HG03442 (cell line): ENCODE measurements at regions not wholly inside any gene's neighbourhood (a gene's known extent, or its start where the extent isn't known, plus 50 kb on each side); places are given as distances from the start of the nearest gene placed in this dataset.

Source experiments
- ATAC-seq: cut with Tn5 transposase; IDR thresholded peaks from one replicate; pipeline ENCODE4 v1.9.1; 2021; ENCODE audit warnings: mild to moderate bottlenecking, moderate library complexity; ENCODE audit not compliant: unreplicated experiment

DNA sequence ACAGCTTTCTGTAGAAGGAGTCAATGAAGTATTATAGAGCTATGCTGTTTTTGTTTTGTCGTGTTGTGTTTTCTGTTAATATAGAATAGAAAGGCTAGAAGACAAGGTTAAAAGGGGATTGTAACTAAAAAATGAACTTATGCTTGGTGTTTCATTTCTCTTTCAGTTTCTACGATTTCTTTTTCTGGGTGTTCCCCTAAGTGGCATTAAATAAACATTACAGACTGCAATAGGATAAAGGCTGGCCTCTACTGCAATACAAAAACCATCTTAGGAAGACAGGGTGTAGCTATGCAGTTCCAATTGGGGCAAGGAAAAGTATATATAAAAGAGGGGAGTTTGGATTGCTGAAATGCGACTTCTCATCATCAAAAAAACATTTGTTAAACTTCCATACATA, 1609.7 kb upstream of the ACVR2A start:
- ATAC-seq, result no peak

DNA sequence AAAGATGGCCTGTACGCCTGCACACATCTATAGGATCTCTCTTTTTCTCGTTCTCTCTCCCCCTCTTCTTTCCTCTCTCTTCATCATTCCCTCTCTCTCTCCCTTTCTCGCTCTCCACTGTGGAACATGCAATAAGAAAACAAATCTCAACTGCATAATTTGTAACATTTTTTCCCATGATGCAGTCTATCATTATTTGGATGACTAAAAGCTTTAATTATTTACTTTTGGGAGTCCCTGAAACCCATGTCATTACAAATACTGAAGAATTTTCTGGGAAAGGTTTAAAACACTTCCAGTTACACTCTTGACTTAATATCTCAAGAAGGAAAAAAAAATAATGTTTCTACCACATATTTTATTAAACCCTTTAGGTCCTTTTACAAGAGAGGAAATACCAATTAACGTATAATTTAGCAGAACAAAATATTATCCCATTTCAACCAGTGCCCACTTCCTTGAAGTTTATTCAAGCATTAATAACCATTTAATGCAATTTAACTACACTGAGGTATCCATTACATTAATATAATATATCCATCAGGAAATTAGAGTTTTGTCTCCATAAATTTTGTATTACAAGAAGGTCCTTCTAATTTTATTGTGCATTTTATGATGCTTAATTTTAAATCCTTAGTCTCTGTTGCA, 1615.2 kb upstream of the ACVR2A start:
- ATAC-seq, result no peak

DNA sequence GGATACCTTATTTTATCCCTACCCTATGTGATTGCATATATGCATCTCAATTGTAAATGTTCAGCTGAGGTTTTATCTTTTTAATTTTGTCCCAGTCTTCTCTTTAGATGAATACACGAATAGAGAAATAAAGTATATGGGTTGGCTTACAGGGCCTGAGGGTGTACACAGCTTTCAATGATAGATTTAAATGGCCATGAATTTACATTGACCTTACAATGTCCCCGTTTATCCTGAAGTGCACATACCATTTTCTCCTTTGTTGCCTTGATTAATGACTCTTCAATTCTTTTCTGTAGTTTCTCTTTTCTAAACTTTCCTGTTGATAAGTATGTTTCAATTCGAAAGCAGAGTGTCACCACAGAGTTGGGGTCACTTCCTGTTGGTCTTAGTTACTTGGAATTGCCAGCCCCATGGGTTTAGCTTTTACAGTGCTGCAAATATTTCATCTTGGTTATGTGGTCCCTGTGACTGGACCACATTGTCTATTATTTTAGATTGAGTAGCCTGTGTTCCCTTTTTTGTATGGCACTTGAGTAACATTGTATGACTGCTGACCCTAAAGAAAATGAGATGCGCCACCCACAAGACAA, 1616.3 kb upstream of the ACVR2A start:
- peak; percentile 80 for ATAC-seq

DNA sequence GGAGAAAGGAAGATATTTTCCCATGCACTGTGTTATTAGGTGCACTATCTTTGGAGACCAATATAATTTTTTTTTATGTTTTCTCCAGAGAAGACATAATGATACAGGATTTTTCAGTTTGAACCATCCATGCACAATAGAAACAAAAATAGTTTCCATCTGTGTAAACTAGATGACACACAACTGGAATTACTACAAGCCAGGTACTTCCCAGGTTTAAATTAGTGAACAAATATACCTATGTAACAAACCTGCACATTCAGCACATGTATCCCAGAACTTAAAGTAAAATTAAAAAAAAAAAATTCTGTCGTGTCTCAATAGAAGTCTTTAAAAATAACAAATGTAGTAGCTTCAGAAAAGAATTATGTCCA, 1616.8 kb upstream of the ACVR2A start:
- no peak for ATAC-seq

DNA sequence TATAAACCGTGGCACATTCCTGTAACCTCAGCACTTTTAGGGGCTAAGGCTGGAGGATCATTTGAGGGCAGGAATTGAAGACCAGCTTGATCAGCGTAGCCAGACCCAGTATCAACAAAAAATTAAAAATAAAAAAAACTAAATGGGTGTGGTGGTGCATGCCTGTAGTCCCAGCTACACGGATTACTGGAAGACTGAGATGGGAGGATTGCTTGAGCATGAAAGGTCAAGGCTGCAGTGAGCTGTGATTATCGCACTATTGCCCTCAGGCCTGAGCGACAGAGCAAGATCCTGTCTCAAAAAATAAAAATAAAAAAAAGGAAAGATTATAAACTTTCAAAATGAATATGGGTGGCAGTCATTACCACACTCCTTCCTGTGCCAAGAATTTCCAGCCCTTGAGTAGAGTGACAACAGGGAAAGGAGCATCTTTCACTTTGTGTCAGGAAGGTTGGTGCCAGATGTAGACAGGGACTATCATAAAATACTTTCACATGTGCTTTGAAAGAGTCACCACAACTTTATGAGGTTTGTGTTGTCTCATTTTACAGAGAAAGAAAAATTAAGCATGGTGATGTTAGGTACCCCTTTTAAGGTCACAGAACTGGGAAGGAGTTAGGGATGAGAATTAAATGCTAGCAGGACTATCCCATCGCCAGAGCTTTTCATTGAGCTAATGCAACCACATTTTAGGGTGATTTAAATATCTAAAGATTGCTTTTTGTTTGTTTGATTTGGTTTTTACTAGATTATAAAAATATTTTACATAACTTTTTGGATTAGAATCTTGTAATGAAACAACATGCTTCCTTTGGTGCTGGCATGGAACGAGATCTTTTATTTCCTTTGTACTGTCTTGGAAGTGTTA, 1617.4 kb upstream of the ACVR2A start:
- no peak for ATAC-seq

DNA sequence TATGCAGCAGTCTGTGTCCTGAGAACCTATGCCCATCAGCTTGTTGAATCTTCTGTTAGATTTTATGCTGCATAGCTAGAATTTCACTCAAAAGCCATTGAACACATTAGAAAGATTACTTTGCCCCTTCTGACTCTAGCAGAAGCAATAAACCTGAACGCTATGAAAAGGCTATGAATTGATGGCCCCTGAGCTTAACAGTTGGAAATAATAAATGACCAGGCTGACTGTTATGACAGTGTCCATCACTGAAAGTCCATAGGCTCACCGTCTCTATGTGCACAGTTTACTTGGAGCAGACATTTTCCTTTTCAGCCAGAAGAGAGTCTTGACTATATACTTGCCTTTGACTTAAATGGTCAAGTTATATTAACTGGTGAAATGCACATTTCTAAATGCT, 1618.8 kb upstream of the ACVR2A start:
- ATAC-seq, result no peak

DNA sequence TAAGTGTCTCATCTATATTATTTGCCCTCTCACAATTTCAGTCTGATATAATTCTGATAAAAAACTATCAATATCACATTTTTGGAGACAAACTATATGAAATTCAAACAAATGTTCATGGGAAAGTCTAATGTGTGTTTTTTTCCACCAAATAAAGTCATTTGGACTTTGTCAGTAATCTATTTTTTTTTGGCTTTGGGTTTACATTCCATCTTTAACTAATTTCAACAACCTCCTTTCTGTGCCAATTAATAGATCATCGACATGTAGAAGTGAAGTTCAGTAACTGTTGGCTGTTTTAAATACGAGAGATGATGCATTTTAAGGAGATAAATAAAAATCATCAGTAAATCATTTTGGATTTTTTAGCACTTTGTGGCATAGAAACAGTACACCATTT, 1623.0 kb upstream of the ACVR2A start:
- no peak for ATAC-seq

DNA sequence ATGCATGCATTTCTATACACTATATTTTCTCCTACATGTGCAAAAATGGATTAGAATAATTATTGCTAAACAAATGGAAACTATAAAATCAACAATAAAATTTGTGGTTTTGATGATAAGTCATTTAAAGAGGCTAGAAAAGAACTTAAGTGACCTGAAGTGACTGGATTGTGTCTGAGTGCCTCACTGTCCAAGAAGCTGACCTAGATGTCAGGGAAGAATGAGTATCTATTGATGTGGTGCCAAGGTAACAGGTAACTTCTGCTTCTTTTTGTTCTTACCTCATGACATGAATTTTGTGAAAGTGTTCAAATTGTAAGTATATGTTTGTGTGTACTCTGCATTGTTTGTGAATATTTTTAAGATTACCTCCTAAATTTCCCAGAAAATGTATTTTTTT, 1623.9 kb upstream of the ACVR2A start:
- ATAC-seq, result no peak

DNA sequence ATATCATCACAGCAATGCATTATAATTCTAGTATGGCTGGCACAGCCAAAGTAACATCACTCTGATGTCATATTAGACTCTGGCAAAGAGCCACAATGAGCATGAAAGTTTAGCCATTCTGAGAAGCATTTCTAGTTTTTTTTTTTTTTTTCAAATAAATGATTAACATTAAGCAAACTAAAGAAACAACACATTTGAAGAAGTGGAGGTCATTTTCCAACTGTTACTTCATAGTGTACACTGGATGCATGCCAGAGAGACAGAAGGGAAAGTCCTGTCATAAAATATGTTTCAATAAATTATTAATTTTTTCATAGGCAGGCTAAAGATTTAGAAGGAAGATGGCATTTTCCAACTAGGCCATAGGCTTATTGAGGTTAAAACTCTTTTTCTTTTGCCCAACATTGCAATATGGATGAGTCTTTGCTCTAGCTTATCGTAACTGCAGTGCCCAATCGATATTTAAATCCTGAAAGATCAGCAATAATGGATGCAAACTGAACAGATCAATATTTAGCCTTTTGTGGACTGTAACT, 1630.4 kb upstream of the ACVR2A start:
- ATAC-seq, result no peak

DNA sequence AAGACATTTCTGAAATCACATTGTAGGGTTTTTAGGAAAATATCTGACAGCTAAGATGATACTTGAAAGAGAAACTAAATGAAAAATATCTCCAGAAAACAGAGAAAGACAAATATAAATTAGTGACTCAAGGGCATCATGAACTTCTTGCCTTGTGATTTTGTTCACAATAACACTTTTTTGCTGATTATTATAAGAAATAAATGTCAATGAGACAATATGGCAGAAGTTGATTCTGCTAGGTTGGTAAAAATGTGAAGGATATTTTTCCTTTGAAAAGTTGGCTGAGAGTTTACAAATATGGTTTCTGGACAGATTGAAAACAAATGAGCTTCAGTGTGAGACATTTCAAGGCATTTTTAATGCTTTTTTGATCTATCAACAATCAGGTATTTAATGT, 1631.2 kb upstream of the ACVR2A start:
- ATAC-seq, result no peak

DNA sequence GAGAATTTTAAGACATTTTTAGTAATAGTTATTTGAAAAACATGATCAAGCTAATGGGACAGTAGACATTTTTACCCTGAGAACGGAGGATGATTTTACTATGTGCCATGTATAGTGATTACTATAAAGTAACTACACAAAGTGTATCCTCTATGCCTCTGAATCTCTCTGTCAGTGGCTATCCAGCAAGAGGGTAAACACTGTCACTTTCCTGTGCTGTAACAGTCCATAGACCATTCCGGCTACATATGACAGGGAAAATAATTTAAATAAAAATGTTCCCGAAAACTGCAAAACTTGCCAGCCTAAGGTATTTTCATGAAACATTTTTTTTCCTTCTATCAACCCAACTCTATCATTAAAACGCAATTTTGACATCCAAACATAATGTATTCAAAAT, 1632.2 kb upstream of the ACVR2A start:
- no peak for ATAC-seq

DNA sequence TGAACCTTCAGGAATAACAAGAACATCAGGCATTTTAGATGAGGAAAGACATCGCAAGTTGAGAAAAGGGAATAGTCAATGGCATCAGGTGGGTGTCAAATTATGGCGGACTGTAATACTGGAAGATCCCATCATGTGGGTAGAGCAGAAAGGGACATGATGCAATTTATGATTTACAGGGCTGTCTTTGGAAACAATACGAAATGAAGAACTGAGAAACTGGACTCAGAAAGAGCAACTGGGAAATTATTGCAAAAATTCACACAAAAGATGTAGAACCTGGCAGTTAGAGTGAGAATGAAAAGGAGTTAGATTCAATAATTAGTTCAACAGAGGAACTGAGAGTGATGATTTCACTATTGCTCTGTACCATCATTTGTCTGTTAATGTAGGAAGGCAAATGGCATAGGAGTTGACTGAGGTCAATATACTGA, 1635.0 kb upstream of the ACVR2A start:
- no peak for ATAC-seq

DNA sequence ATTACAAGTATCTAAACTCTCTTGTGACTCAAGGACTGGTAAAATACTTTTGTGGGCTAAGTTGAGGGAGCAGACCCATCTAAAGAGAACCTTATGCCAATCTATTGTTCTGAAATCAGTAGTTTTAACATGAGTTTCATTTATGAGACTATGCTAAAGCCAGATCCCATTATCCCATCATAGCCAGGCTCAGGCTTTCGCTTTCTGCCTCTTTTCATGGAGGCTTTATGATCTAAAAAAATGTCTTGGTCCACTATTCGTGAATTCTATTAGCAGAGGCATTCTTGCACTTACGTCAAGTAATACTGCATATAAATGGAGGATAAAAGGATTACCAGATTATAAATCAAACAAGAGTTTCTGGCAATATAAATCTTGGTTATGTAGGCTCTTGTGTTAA, 1636.9 kb upstream of the ACVR2A start:
- ATAC-seq, result no peak

DNA sequence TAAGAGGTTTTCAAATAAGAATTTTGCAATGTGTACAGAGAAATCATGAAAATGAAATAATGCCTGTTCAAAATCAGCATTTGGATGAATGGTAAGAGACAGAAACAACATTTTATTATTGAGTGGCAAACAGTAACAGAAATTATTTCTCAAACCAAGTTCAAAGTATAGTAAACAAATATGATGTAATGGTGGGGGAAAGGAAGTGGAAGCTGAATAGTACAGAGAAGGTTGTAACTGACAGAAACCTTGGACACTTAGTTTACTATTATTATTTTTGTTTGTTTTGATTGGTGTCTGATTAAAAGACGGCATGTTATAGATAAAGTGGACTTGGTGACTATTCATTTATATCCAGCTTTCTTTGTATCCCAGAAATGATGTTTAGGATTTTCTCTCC, 1637.4 kb upstream of the ACVR2A start:
- ATAC-seq, result no peak

DNA sequence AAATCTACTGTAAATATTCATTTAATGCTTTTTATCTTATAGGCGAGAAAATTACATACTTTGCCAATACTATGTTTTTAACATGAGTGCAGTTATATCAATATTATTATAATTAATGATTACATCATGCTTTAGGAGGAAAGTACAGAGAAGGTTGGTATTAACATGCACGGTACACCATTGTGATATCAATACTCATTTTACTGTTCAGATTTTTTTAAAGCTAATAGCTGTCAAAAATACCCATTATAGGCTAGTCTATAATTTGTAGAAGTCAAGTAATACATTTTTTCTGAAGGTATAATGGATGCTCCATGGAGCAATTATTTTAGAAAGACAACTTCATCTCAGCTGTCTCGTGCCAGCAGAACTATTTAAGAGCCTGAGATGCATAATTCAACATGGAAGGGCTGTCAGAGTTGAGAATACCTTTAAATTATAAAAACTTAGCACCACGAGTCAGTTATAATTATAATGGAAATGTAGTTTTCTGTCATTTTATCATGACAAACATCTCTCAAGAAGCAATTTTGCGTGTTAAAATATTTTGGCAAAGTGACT, 1641.7 kb upstream of the ACVR2A start:
- no peak for ATAC-seq

DNA sequence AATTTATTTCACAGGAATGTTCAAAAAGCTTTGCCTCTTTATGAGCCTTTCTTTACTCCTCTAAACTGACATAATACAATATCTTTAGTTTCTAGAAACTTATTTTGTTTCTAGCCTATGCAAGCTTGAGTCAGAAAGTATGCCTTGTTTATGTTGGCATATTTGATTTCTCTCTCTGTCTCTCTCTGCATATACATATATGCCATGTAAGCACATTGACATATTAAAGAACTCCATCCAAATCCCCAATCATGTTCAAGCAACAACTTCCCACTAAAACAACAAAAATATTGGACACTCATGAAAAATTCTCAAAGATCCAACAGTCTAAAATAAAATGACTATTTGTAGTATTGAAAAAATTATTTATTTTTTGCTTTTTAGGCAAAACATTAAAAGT, 1651.2 kb upstream of the ACVR2A start:
- ATAC-seq, result no peak

DNA sequence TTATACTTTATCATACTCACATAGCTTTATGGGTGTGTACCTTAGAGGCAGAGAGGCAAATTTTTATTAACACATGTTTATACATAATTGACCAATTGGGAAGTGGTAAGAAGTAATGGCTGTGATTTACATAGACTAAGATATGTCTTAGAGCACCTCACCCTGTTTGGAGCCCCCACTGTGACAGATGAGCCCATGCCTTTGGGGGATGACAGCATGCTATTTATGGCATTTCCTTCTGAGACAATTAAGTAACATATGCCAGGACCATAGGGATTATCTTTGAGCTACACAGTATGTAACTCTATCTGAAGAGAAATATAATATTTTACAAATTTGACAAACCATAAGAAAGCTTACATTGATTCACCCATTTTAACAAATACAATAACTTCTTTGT, 1655.3 kb upstream of the ACVR2A start:
- no peak for ATAC-seq

DNA sequence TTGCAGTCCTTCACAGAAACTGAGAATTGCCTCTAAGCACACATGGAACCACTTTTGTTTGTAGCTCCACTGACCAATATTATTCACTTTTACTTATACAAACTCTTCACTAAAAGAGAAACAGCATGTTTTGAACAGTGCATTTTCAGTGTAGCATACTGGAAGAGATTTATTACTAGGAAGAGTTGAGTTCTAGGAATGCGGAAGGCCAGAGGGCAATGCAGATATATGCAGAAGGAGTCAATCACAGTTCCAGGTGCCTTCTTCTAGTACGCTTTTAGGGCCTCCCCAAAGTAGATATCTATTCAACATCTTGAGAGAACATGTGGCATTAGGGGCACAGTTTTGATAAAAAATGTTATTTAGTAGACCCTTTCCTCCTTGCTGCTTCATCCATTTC, 1654.0 kb upstream of the ZEB2 start:
- no peak for ATAC-seq

DNA sequence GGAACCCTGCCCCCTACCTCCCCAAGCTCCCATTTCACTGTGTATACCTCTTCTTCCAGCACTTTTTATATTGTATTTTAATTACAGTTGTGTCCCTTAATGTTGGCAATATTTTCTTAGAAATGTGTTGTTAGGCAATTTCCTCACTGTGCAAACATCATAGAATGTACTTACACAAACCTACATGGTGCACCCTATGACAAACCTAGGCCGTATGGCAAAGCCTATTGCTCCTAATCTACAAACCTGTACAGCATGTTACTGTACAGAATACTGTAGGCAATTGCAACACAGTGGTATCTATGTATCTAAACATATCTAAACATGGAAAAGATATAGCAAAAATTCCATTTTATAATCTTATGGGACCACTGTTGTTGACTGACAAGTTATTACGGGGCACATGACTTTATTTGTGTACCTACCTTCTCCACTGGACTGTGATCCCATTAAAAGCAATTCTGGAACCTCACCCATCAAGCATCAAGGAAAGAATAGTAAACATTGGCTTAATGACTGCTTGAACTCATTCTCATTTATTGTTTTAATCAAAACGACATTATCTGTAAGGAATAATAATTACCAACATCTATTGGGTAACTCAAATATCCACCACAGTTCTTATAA, 1641.5 kb upstream of the ZEB2 start:
- no peak for ATAC-seq

DNA sequence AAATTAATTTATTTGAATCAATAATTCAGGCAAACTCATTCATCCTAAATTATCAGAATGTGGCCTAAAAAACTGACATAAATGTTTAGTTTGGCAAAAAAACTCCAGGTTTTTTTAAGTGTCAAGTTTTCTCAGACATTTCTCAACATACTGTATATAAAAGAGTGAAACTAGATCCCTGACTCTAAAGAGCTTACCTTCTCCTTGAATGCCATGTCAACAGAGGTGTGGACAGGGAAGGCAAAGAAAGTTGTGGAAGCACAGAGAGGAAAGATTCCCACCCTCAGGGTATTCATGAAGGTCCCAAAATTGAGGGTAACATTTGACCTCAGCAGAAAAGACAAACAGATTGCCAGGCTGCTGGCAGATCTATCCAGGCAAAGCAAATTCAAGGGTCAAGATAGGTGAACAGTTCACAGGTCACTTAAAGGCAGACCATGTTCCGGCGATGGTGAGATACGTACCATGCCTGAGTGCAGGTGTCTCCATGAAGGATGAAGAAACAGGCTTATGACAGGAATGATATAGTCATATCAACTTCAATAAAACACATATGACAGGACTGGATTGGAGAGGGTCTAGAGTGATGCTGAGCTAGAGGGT, 1638.3 kb upstream of the ZEB2 start:
- no peak for ATAC-seq
